ENCODE measurements at regions not wholly inside any gene's neighbourhood (a gene's known extent, or its start where the extent isn't known, plus 50 kb on each side); places are given as distances from the start of the nearest gene placed in this dataset.
"Not testable (repeated sequence)": the region's sequence is repeated elsewhere in the genome, so short reads cannot be mapped to it uniquely, and the experiment has no call there.

DNA sequence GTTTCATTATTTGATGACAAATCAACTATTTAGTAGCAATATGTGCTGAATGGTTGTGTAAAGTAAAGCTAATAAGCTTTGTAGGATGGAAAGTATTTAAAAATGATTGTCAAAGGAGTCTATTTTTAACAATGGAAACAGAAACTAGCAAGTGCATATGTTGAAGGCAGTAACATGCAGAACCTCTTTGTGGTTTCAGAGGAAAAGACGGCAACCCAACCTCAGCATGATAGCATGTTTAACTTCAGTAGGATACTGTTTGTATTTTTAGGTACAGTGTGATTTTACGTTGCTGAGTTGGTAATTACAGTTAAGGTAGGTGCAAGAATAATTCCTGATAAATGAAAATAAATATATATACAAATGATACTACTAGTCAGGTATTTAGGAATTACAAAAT lies 545.4 kb downstream of the CDY1 start:
- FAIRE-seq; in situ Hi-C loops (cut with MboI); H2AFZ ChIP-seq (ENCODE audit: low read depth, low read length); H3K4me2 ChIP-seq (ENCODE audit: insufficient read depth, low read length); H3K9me3 ChIP-seq (replicated peaks; ENCODE audit: control insufficient read depth, insufficient read depth, low read depth, low read length); H3K27me3 ChIP-seq (ENCODE audit: control insufficient read depth in 2 of 2, insufficient read depth in 2 of 2, low read length in 2 of 2); H3K9ac ChIP-seq (ENCODE audit: insufficient read depth in 1 of 2, low read depth in 2 of 2, low read length in 2 of 2); H3K27ac ChIP-seq (ENCODE audit: extremely low read depth, low read depth, low read length); H3K4me3 ChIP-seq; H4K20me1 ChIP-seq (replicated peaks; ENCODE audit: control insufficient read depth, insufficient read depth, low read length); H3K36me3 ChIP-seq (ENCODE audit: control insufficient read depth, insufficient read depth, low read length); H3K79me2 ChIP-seq (ENCODE audit: control insufficient read depth, insufficient read depth, low read length); CTCF ChIA-PET (ENCODE audit: low intra/inter-chr PET ratio); DNase-seq (ENCODE audit: extremely low read depth in 1 of 4, low spot score in 3 of 4); H3K4me1 ChIP-seq (replicated peaks in 1 of 2; ENCODE audit: control insufficient read depth in 2 of 2, insufficient read depth in 2 of 2, low read length in 2 of 2); BruUV-seq (replicated peaks); POLR2A ChIA-PET; intact Hi-C loops (cut with micrococcal nuclease); H3K9me1 ChIP-seq (ENCODE audit: control insufficient read depth, insufficient read depth, low read length); ATAC-seq: not testable (repeated sequence)
- WGBS (ENCODE audit: insufficient coverage, low coverage, missing lambda C conversion rate): no CpG with 5 or more reads among the region's 2 CpGs

GRCh38 chrY:26179326-26179725 lies 557.4 kb downstream of the CDY1 start:
- H4K20me1 ChIP-seq (replicated peaks; ENCODE audit: control insufficient read depth, insufficient read depth, low read length); H3K4me2 ChIP-seq (ENCODE audit: insufficient read depth, low read length); FAIRE-seq; H3K4me1 ChIP-seq (replicated peaks in 1 of 2; ENCODE audit: control insufficient read depth in 2 of 2, insufficient read depth in 2 of 2, low read length in 2 of 2); BruUV-seq (replicated peaks); H3K79me2 ChIP-seq (ENCODE audit: control insufficient read depth, insufficient read depth, low read length); H3K27ac ChIP-seq (ENCODE audit: extremely low read depth, low read depth, low read length); H3K36me3 ChIP-seq (ENCODE audit: control insufficient read depth, insufficient read depth, low read length); H3K9me1 ChIP-seq (ENCODE audit: control insufficient read depth, insufficient read depth, low read length); H3K27me3 ChIP-seq (ENCODE audit: control insufficient read depth in 2 of 2, insufficient read depth in 2 of 2, low read length in 2 of 2); CTCF ChIA-PET (ENCODE audit: low intra/inter-chr PET ratio); intact Hi-C loops (cut with micrococcal nuclease); ATAC-seq; H2AFZ ChIP-seq (ENCODE audit: low read depth, low read length); DNase-seq (ENCODE audit: extremely low read depth in 1 of 4, low spot score in 3 of 4); H3K9me3 ChIP-seq (replicated peaks; ENCODE audit: control insufficient read depth, insufficient read depth, low read depth, low read length); H3K9ac ChIP-seq (ENCODE audit: insufficient read depth in 1 of 2, low read depth in 2 of 2, low read length in 2 of 2); in situ Hi-C loops (cut with MboI); H3K4me3 ChIP-seq; POLR2A ChIA-PET: not testable (repeated sequence)
- WGBS (ENCODE audit: insufficient coverage, low coverage, missing lambda C conversion rate): no CpG with 5 or more reads among the region's 6 CpGs

DNA sequence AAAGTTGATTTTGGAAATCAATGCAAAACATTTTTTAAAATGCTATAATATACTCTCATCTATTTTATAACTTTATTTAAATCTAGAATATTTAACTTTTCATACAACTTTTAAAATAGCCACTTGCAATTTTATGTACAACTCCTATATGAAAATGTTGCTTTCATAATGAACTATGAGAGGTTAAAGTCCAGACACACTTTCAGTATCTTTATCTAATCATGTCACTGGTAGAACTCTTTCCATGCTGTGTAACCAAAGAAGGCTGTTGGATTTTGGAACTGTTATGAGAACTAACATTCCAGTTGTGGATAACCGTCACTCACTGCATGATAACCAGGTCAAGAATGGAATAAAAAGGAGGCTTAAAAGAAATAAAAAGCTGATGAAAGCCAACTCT lies 603.1 kb downstream of the CDY1 start:
- BruUV-seq (replicated peaks); H3K36me3 ChIP-seq (ENCODE audit: control insufficient read depth, insufficient read depth, low read length); H3K79me2 ChIP-seq (ENCODE audit: control insufficient read depth, insufficient read depth, low read length); H4K20me1 ChIP-seq (replicated peaks; ENCODE audit: control insufficient read depth, insufficient read depth, low read length); in situ Hi-C loops (cut with MboI); H3K9ac ChIP-seq (ENCODE audit: insufficient read depth in 1 of 2, low read depth in 2 of 2, low read length in 2 of 2); H3K27ac ChIP-seq (ENCODE audit: extremely low read depth, low read depth, low read length); H3K4me3 ChIP-seq; H3K4me1 ChIP-seq (replicated peaks in 1 of 2; ENCODE audit: control insufficient read depth in 2 of 2, insufficient read depth in 2 of 2, low read length in 2 of 2); intact Hi-C loops (cut with micrococcal nuclease); FAIRE-seq; H3K9me3 ChIP-seq (replicated peaks; ENCODE audit: control insufficient read depth, insufficient read depth, low read depth, low read length); H3K27me3 ChIP-seq (ENCODE audit: control insufficient read depth in 2 of 2, insufficient read depth in 2 of 2, low read length in 2 of 2); DNase-seq (ENCODE audit: extremely low read depth in 1 of 4, low spot score in 3 of 4); POLR2A ChIA-PET; H2AFZ ChIP-seq (ENCODE audit: low read depth, low read length); ATAC-seq; H3K9me1 ChIP-seq (ENCODE audit: control insufficient read depth, insufficient read depth, low read length); H3K4me2 ChIP-seq (ENCODE audit: insufficient read depth, low read length); CTCF ChIA-PET (ENCODE audit: low intra/inter-chr PET ratio): not testable (repeated sequence)
- no CpG with 5 or more reads among the region's 1 CpG for WGBS (ENCODE audit: insufficient coverage, low coverage, missing lambda C conversion rate)

- in situ Hi-C loops (cut with MboI); POLR2A ChIA-PET; FAIRE-seq; CTCF ChIA-PET (ENCODE audit: low intra/inter-chr PET ratio); intact Hi-C loops (cut with micrococcal nuclease); H3K27ac ChIP-seq (ENCODE audit: extremely low read depth, low read depth, low read length); H3K4me1 ChIP-seq (replicated peaks in 1 of 2; ENCODE audit: control insufficient read depth in 2 of 2, insufficient read depth in 2 of 2, low read length in 2 of 2); H2AFZ ChIP-seq (ENCODE audit: low read depth, low read length); H3K36me3 ChIP-seq (ENCODE audit: control insufficient read depth, insufficient read depth, low read length); H3K9me3 ChIP-seq (replicated peaks; ENCODE audit: control insufficient read depth, insufficient read depth, low read depth, low read length); H3K27me3 ChIP-seq (ENCODE audit: control insufficient read depth in 2 of 2, insufficient read depth in 2 of 2, low read length in 2 of 2); H3K4me3 ChIP-seq; H3K9ac ChIP-seq (ENCODE audit: insufficient read depth in 1 of 2, low read depth in 2 of 2, low read length in 2 of 2); ATAC-seq; H3K79me2 ChIP-seq (ENCODE audit: control insufficient read depth, insufficient read depth, low read length); H4K20me1 ChIP-seq (replicated peaks; ENCODE audit: control insufficient read depth, insufficient read depth, low read length); H3K4me2 ChIP-seq (ENCODE audit: insufficient read depth, low read length); H3K9me1 ChIP-seq (ENCODE audit: control insufficient read depth, insufficient read depth, low read length); BruUV-seq (replicated peaks); DNase-seq (ENCODE audit: extremely low read depth in 1 of 4, low spot score in 3 of 4): not testable (repeated sequence)
- no CpG with 5 or more reads among the region's 1 CpG for WGBS (ENCODE audit: insufficient coverage, low coverage, missing lambda C conversion rate)
These were observed 603.6 kb downstream of the CDY1 start for GRCh38 chrY:26225468-26225867.

Data from K562 (cell line).